HUES6 (cell line): ENCODE measurements at regions not wholly inside any gene's neighbourhood (a gene's known extent, or its start where the extent isn't known, plus 50 kb on each side); places are given as distances from the start of the nearest gene placed in this dataset.

Experiments used
- H3K27ac ChIP-seq: 2 replicates; pipeline ENCODE4 v1.7.0; 2013; ENCODE audit warnings: low read depth, mild to moderate bottlenecking, low read length, inconsistent platforms
- H3K27me3 ChIP-seq: 2 replicates; pipeline ENCODE4 v1.6.1; 2013; ENCODE audit warnings: low read length; ENCODE audit not compliant: control insufficient read depth, insufficient read depth
- H3K36me3 ChIP-seq: 2 replicates; pipeline ENCODE4 v1.6.1; 2013; ENCODE audit warnings: low read length; ENCODE audit not compliant: control insufficient read depth, insufficient read depth
- H3K4me1 ChIP-seq: 2 replicates; pipeline ENCODE4 v1.6.1; 2013; ENCODE audit warnings: low read length; ENCODE audit not compliant: control insufficient read depth, insufficient read depth
- H3K4me3 ChIP-seq: 2 replicates; pipeline ENCODE4 v1.5.1; 2013; ENCODE audit warnings: low read depth, low read length
- H3K9ac ChIP-seq: one replicate; pipeline ENCODE4 v1.6.1; 2013; ENCODE audit warnings: mild to moderate bottlenecking, low read length
- H3K9me3 ChIP-seq: 2 replicates; pipeline ENCODE4 v1.6.1; 2013; ENCODE audit warnings: low read depth, low read length; ENCODE audit not compliant: control insufficient read depth, insufficient read depth

- no peak overlapping the region for H3K4me3 ChIP-seq
- no peaks in the 10 kb centered on the region for H3K27me3 ChIP-seq
- no peak overlapping the region for H3K9ac ChIP-seq
- no peaks in the 10 kb centered on the region for H3K36me3 ChIP-seq
- peaks cover 4% of the 10 kb centered on the region; the same call in 1 of the 2 replicates for H3K4me1 ChIP-seq
- no peak overlapping the region for H3K27ac ChIP-seq
- H3K9me3 ChIP-seq, result no peaks in the 10 kb centered on the region
Measured at GRCh38 chr7:94247970-94248369, 146.7 kb upstream of the COL1A2 start.

GRCh38 chr7:94249631-94250030, 145.1 kb upstream of the COL1A2 start:
- no peak overlapping the region for H3K4me3 ChIP-seq
- no peaks in the 10 kb centered on the region for H3K9me3 ChIP-seq
- no peak overlapping the region for H3K27ac ChIP-seq
- peaks cover 4% of the 10 kb centered on the region; the same call in 1 of the 2 replicates for H3K4me1 ChIP-seq
- no peak overlapping the region for H3K9ac ChIP-seq
- H3K36me3 ChIP-seq, result no peaks in the 10 kb centered on the region
- H3K27me3 ChIP-seq, result no peaks in the 10 kb centered on the region

GRCh38 chr7:94250124-94250523, 144.6 kb upstream of the COL1A2 start:
- H3K9me3 ChIP-seq, result no peaks in the 10 kb centered on the region
- no peak overlapping the region for H3K4me3 ChIP-seq
- no peaks in the 10 kb centered on the region for H3K27me3 ChIP-seq
- H3K9ac ChIP-seq, result no peak overlapping the region
- H3K36me3 ChIP-seq, result no peaks in the 10 kb centered on the region
- no peak overlapping the region for H3K27ac ChIP-seq
- peaks cover 4% of the 10 kb centered on the region; the same call in 1 of the 2 replicates for H3K4me1 ChIP-seq

- Histone ChIP-seq H3K36me3 (no peaks in the 10 kb centered on the region), H3K27me3 (no peaks in the 10 kb centered on the region), H3K9me3 (no peaks in the 10 kb centered on the region), H3K4me3 (no peak overlapping the region), H3K9ac (no peak overlapping the region), H3K27ac (no peak overlapping the region), H3K4me1 (peaks cover 4% of the 10 kb centered on the region; the same call in 1 of the 2 replicates)
Measured at GRCh38 chr7:94250987-94251386, 143.7 kb upstream of the COL1A2 start.

- H3K9ac ChIP-seq, result no peak overlapping the region
- no peak overlapping the region for H3K27ac ChIP-seq
- H3K9me3 ChIP-seq, result no peaks in the 10 kb centered on the region
- H3K36me3 ChIP-seq, result no peaks in the 10 kb centered on the region
- no peaks in the 10 kb centered on the region for H3K27me3 ChIP-seq
- H3K4me1 ChIP-seq, result peaks cover 4% of the 10 kb centered on the region; the same call in 1 of the 2 replicates
- H3K4me3 ChIP-seq, result no peak overlapping the region
Measured at GRCh38 chr7:94252124-94252523, 142.6 kb upstream of the COL1A2 start.

GRCh38 chr7:94252971-94253370, 141.7 kb upstream of the COL1A2 start:
- H3K4me1 ChIP-seq, result peaks cover 4% of the 10 kb centered on the region
- no peaks in the 10 kb centered on the region for H3K27me3 ChIP-seq
- H3K9ac ChIP-seq, result no peak overlapping the region
- H3K27ac ChIP-seq, result no peak overlapping the region
- H3K36me3 ChIP-seq, result no peaks in the 10 kb centered on the region
- no peak overlapping the region for H3K4me3 ChIP-seq
- H3K9me3 ChIP-seq, result no peaks in the 10 kb centered on the region

GRCh38 chr7:94253686-94254085, 141.0 kb upstream of the COL1A2 start:
- Histone ChIP-seq H3K4me3 (no peak overlapping the region), H3K36me3 (no peaks in the 10 kb centered on the region), H3K4me1 (peaks cover 8% of the 10 kb centered on the region), H3K9me3 (no peaks in the 10 kb centered on the region), H3K9ac (no peak overlapping the region), H3K27me3 (no peaks in the 10 kb centered on the region), H3K27ac (no peak overlapping the region)

- Histone ChIP-seq H3K27me3 (no peaks in the 10 kb centered on the region), H3K4me3 (no peak overlapping the region), H3K36me3 (no peaks in the 10 kb centered on the region), H3K4me1 (peaks cover 8% of the 10 kb centered on the region), H3K9ac (no peak overlapping the region), H3K9me3 (no peaks in the 10 kb centered on the region), H3K27ac (no peak overlapping the region)
Measured at GRCh38 chr7:94258418-94259300, 136.0 kb upstream of the COL1A2 start.

GRCh38 chr7:94261067-94261466, 133.6 kb upstream of the COL1A2 start:
- Histone ChIP-seq H3K36me3 (no peaks in the 10 kb centered on the region), H3K4me3 (no peak overlapping the region), H3K27ac (no peak overlapping the region), H3K9me3 (no peaks in the 10 kb centered on the region), H3K27me3 (no peaks in the 10 kb centered on the region), H3K4me1 (peaks cover 8% of the 10 kb centered on the region), H3K9ac (no peak overlapping the region)

- Histone ChIP-seq H3K36me3 (no peaks in the 10 kb centered on the region), H3K27me3 (no peaks in the 10 kb centered on the region), H3K9ac (no peak overlapping the region), H3K27ac (no peak overlapping the region), H3K4me1 (no peaks in the 10 kb centered on the region), H3K9me3 (no peaks in the 10 kb centered on the region), H3K4me3 (no peak overlapping the region)
Measured at GRCh38 chr7:94264756-94265155, 129.9 kb upstream of the COL1A2 start.

- Histone ChIP-seq H3K9ac (no peak overlapping the region), H3K4me1 (no peaks in the 10 kb centered on the region), H3K9me3 (no peaks in the 10 kb centered on the region), H3K27ac (no peak overlapping the region), H3K36me3 (no peaks in the 10 kb centered on the region), H3K4me3 (no peak overlapping the region), H3K27me3 (no peaks in the 10 kb centered on the region)
Measured at GRCh38 chr7:94265456-94265855, 129.2 kb upstream of the COL1A2 start.
